Endothelial cell of hepatic sinusoid (primary cell): ENCODE measurements at regions not wholly inside any gene's neighbourhood (a gene's known extent, or its start where the extent isn't known, plus 50 kb on each side); places are given as distances from the start of the nearest gene placed in this dataset.
"Not testable (repeated sequence)": the region's sequence is repeated elsewhere in the genome, so short reads cannot be mapped to it uniquely, and the experiment has no call there.

Experiments used
- in situ Hi-C: cut with HindIII; loops from 2 replicates; pipeline ENCODE4 v1.10.0; 2017; ENCODE audit warnings: low sequenced_read_pairs

DNA sequence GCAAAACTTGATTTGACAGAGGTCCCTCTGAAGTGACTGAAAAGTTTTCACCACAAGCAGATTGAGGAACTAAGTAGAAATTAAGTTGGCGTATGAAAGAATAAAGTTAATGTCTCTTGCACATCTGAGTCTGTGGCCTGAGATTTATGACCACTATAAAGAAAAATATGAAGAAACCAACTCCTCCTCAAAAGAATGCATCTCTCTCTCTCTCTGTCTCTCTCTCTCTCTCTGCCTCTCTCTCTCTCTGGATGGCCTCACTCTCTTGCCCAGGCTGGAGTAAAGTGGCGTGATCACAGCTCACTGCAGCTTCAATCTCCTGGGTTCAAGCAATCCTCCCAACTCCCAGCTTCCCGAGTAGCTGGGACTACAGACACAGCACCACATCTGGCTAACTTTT, 55.2 kb downstream of the RPL22L1 start:
- in situ Hi-C loops = loop anchor here (5.0 kb wide), 3 partner anchors 98 to 548 kb away; no protein-coding TSS in a partner anchor

DNA sequence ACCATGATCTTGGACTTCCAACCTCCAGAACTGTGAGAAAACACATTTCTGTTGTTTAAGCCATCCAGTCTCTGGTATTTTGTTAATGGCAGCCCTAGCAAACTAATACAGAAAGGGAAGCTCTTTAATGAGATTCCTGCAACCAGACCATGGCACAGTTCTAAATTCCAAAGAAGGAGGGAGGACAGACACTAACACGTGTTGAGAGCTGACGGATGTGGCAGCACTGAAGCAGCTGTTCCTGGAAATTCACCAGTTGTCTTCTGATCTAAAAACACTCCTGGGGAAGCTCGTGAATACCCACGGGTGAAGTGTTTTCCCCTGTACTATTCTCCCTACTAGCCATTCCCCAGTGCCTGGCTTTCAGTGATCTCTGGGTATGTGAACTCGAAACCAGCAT, 56.7 kb downstream of the RPL22L1 start:
- in situ Hi-C loops = loop anchor here (5.0 kb wide), 3 partner anchors 96 to 546 kb away; no protein-coding TSS in a partner anchor

DNA sequence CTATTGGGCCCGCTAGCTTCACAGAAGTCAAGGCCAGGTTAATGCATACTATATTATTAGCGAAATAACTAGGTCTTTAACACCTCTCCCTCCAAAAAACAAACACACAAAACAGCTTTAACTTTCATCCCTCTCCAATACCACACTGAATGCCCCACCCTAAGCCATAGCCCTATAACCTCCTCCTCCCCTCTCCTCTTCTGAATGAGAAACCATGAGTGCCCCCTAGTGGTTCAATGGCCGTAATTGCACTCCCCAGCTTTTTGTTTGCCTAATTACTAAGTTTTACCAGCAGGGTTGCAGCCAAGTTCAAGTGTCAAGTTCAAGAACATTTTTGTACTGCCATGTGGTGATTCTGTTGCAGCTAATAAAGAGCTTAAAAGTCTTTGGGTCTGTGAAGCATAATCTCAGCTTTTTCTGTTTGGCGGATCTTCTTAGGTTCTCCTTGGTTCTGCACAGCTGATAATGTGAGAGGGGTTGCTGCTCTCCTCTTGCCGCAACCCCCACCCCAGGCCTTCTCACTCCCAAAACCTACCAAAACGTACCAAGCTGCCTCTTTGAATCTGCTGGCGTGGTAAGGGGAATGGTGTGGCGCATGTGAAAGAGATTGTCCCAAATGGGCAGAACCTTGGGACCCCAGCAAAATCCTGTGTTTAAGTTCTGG, 57.9 kb downstream of the RPL22L1 start:
- in situ Hi-C loops = loop anchor here (5.0 kb wide), 3 partner anchors 95 to 545 kb away; no protein-coding TSS in a partner anchor

DNA sequence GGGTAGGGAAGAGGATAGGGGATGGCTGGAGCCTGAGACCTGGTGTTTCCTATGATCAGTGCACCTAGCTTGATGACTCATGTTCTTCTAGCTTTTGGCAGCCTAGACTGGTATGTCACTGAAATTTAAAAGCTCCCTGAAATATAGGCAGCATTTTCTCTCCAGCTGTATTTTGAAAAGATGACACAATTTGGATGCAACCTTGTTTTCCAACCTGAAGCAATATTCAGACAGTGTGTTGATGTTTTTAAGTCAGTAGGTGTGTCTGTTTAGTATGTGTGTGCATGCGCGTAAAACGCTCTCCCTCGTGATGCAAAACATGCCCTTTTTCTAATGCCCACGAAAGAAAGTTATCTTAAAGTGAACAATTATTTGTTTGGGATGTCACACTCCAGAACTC, 58.5 kb downstream of the RPL22L1 start:
- in situ Hi-C loops = loop anchor here (5.0 kb wide), 3 partner anchors 94 to 544 kb away; no protein-coding TSS in a partner anchor

DNA sequence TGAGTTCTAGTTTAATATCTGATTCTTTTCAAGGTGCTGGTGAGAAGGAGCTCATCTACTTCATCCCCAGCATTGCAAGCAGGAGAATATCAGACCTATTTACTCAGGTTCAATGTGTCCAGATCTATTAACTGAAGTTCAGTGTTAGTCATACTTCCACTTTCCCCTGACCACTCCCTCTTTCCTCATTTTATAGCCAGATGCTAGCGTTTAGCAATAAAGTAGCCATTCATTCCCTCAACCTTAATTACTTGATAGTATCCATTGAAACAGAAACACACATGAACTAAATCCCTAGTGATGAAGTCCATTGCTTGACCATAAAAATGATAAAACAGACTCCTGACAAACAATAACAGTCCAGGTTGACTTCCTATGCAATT, 60.0 kb downstream of the RPL22L1 start:
- in situ Hi-C loops = loop anchor here (5.0 kb wide), 3 partner anchors 93 to 543 kb away; no protein-coding TSS in a partner anchor

DNA sequence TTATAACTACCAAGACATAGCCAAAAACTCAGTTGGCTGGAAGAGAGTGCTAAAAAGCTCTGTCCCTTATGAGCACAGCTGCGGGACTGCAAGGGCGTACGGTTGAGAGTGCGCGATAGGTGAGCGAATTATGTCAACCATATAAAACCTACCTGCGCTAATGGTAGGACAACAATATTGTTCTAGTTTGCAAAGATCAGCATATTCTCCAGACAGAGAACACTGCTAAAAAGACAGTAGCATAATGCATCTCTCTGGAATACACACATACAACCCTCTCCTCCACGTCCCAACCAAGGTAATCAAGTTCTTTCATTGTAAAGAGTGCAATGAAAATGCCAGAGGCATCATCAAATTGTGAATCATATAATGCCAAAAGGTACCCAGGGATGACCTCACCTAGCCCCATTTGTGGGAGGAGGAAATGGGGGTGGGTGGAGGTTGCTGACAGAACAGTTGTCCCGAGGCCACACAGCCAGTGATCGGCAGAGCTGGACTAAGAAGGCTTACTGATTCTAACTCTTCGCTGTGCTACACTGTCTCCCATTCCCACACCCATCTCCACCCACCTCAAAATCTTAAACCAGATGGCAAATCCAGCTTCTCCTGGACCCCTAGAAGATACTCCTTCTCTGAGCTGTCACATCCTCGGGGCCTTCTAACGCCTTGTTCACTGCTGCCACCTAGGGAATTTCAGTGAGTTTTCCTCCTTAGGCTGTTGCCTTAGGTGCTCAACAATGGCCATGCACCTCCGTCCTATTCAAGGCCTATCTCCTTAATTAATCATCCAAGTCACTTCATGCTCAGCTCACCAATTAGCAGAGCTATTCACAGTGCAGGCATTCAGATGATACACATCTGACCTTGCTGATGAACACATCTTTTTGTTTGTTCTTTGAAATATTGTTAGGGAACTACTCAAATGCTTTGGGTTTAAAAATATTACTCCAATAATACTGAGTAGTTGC, 60.7 kb downstream of the RPL22L1 start:
- in situ Hi-C loops = no loop called here

DNA sequence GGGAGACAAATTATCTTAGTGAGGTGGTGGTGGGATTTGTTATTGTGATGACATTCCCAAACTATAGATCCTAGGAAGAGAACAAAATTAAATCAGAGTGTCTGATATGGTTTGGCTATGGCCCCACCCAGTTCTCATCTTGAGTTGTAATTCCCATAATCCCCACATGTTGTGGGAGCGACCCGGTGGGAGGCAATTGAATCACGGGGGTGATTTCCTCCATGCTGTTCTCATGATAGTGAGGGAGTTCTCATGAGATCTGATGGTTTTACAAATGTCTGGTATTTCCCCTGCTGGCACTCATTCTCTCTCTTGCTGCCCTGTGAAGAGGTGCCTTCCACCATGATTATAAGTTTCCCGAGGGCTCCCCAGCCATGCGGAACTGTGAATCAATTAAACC, 62.0 kb downstream of the RPL22L1 start:
- in situ Hi-C loops = no loop called here

DNA sequence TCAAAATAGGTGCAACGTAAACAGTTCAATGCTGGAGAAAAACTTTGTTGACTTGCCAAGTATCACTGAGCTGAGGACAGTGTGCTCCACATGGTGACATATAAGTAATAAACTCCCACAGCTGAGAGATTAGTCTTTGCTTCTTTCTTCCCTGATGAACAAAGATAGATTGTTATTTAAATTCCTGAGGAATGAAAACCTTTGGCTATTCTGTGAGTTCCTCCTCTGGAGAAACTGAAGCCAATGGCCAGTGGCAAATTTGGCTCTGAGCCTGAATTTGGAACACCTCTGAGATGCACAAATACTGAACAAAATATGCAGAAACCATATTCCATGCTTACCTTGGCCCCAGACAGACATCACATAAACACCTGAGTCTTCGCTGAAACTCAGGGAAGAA, 63.3 kb downstream of the RPL22L1 start:
- in situ Hi-C loops = no loop called here

DNA sequence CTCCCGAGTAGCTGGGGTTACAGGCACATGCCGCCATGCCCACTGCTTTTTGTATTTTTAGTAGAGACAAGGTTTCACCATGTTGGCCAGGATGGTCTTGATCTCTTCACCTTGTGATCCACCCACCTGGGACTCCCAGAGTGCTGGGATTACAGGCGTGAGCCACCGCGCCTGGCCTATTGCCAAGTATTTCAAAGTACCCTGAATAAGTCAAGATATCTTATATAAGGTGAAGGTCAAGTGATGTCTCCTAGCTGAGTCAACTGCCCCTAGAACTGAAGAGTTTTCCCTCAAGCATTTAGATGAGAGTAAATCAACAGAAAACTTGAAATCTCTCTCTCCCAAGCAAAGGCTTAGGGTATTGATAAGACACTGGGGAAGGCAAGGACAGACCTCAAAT, 63.9 kb downstream of the RPL22L1 start:
- in situ Hi-C loops = no loop called here

DNA sequence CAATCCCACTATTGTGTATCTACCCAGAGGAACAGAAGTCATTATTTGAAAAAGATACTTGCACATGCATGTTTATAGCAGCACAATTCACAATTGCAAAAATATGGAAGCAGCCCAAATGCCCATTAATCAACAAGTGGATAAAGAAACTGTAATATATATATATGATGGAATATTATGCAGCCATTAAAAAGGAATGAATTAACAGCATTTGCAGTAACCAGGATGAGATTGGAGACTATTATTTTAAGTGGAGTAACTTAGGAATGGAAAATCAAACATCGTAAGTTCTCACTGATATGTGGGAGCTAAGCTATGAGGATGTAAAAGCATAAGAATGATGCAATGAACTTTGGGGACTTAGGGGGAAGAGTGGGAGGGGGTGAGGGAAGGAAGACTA, 64.7 kb downstream of the RPL22L1 start:
- in situ Hi-C loops = not testable (repeated sequence)

DNA sequence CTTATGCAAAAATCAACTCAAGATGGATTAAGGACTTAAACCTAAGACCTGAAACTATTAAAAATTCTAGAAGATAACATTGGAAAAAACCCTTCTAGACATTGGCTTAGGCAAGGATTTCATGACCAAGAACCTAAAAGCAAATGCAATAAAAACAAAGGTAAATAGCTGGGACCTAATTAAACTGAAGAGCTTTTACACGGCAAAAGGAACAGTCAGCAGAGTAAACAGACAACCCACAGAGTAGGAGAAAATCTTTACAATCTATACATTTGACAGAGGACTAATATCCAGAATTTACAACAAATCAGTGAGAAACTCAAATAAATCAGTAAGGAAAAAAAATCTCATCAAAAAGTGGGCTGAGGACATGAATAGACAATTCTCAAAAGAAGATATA, 65.4 kb downstream of the RPL22L1 start:
- in situ Hi-C loops = loop anchor here (5.0 kb wide), 1 partner anchor 48 kb away; no protein-coding TSS in a partner anchor

DNA sequence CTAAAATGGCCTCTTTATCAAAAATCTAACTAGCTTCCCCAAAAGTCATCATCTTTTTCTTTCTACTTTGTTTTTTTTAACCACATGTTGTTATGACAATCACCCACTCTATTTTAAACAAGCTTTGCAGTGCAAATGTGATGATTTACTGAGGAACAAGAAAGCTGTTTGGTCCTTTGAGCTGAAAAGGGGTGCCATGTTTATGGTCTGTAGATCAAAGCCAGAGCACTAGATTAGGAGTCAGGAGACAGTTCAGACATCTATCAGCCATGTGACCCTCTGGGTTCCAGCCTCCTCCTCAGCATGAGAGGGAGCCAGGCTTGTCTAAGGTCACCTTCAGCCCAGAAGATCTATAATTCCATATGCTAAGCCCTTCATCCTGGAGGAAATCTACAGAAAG, 65.9 kb downstream of the RPL22L1 start:
- in situ Hi-C loops = loop anchor here (5.0 kb wide), 1 partner anchor 48 kb away; no protein-coding TSS in a partner anchor

DNA sequence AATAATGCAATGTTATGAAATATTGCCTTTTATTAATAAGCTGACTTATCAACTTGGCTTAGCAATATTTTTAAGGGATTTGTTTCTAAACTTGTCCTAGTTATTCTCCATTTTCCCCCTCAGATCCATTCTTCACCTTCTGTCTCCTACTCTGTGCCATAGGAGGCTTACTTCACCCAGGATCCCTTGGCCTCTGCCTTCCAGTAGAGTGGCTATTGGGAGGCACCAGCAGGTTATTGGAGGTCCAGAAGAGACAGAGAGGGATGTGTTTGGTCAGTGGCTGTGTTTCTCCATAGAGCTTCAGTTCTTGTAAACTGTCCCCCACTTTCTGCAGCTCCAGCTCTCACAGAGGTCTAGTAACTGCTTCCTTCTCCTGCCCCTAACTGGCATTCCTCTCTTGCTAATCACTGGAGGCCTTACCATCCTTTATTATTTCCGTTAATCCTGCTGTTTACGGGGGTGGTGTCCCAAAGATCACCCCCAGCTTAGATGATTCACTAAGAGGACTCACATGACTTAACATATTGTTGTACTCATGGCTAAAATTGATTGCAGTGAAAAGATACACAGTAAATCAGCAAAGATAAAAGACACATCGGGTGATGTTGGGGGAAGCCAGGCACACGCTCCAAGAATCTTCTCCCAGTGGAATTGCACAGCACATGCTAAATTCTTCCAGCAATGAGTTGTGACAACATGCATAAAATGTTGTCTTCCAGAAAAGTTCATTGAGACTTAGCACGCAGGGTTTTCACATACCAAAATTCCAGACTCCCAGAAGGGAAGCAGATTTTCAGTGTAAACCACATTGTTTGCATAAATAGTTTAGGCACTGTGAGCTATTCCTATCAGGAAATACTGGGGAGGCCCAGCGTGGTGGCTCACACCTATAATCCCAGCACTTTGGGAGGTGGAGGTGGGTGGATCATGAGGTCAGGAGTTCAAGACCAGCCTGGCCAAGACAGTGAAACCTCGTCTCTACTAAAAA, 67.5 kb downstream of the RPL22L1 start:
- in situ Hi-C loops = loop anchor here (5.0 kb wide), 1 partner anchor 50 kb away; no protein-coding TSS in a partner anchor

DNA sequence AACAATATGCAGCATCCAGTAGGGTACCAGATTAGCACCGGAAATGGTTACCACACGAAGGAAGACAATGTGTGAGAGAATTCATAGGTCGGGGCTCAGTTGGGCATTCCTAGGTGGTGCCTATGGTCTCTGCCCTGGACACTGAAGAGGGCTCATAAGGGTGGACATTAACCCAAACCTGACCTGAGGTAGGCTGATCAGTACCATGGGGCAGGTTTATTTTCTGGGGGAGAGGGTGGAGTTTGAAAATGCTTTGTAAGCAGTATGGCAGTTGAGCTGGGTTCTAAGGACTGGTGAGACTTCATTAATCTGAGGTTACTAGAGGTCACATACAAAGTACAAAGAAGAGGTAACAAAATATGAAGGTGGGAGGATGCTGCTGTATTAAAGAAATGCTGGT, 68.4 kb downstream of the RPL22L1 start:
- in situ Hi-C loops = loop anchor here (5.0 kb wide), 1 partner anchor 51 kb away; no protein-coding TSS in a partner anchor

DNA sequence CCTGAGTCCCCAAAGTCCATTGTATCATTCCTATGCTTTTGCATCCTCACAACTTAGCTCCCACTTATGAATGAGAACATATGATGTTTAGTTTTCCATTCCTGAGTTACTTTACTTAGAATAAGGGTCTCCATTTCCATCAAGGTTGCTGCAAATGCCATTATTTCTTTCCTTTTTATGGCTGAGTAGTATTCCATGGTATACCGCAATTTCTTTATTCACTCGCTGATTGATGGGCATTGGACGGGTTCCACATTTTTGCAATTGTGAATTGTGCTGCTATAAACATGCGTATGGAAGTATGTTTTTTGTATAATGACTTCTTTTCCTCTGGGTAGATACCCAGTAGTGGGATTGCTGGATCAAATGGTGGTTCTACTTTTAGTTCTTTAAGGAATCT, 69.7 kb downstream of the RPL22L1 start:
- in situ Hi-C loops = loop anchor here (5.0 kb wide), 1 partner anchor 52 kb away; no protein-coding TSS in a partner anchor

DNA sequence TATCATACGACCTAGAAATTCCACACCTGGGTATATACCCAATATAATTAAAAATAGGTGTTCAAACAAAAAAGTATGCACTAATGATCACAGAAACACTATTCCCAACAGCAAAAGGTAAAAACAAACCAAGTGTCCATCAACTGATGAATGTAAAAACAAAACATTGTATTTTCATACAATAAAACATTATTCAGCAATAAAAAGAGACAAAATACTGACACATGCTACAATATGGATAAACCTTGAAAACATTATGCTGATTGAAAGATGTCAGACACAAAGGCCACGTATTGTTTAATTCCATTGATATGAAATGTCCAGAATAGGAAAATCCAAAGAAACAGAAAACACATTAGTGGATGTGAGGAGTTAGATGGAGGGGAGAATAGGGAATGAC, 71.0 kb downstream of the RPL22L1 start:
- in situ Hi-C loops = no loop called here

DNA sequence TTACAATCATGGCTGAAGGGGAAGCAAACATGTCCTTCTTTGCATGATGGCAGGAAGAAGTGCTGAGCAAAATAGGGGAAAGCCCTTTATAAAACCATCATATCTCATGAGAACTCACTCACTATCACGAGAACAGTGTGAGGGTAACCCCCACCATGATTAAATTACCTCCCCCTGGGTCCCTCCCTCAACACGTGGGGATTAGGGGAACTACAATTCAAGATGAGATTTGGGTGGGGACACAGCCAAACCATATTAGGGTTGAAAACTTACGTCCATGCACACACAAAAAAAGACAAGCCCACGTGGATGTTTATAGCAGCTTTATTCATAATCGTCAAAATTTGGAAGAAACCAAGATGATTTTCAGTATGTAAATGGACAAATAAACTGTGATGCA, 72.3 kb downstream of the RPL22L1 start:
- in situ Hi-C loops = no loop called here

DNA sequence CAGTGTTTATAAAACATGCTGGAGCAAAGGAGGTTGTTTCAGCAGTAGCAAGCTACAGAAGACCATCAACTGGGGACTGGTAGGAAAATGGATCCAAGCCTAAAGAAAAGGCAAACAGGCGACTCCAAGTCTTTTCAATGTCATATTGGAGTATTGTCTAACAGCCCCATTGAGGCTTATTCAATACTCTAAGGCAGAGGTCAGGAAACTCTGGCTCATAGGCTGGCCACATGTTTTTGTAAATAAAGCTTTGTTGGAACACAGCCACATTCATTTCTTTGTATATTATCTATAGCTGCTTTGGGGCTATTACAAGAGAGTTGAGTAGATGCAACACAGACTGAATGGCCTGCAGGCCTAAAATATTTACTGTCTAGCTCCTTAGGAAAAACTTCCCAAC, 77.5 kb downstream of the RPL22L1 start:
- in situ Hi-C loops = no loop called here

DNA sequence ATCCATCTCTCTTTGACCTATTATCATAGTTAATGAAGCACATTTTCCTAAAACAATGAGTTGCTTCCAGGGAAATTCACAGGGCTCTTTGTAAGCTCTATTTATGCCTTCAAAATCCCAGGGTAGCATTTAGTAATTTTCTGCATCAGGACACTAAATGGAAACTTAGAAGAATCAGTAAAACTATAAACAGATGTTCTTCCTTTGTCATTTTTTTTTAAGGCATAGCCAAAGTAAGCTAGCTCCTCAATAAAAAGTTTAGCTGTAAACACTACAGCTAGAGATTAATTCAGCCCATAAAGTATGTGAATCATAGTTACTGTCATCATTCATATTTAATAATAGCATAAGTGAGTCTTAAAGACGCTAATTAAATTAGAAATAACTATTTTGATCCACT, 79.3 kb downstream of the RPL22L1 start:
- in situ Hi-C loops = no loop called here

DNA sequence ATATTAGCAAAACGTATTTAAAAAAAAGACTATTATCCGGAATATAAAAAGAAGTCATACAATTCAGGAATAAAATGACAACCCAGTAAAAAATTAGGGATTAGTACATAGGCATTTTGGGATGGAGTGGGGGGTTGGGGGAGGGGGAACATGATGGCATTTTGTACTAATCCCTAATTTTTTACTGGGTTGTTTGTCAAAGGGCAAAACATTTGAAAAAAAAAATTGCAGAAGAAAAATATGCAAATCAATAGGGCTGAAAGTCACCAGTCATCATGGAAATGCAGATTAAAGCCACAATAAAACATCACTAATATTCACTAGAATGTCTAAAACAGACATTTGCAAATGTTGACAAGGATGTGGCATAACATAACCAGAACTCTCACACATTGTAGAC, 82.5 kb downstream of the RPL22L1 start:
- in situ Hi-C loops = no loop called here
